B cell (primary cell): ENCODE measurements at regions not wholly inside any gene's neighbourhood (a gene's known extent, or its start where the extent isn't known, plus 50 kb on each side); places are given as distances from the start of the nearest gene placed in this dataset.

Source experiments
- EZH2 ChIP-seq: IDR thresholded peaks from 2 replicates; pipeline ENCODE4 v1.6.1; 2012; ENCODE audit warnings: borderline replicate concordance, low read depth, mild to moderate bottlenecking, moderate library complexity, low read length; ENCODE audit not compliant: insufficient read depth, poor library complexity, severe bottlenecking
- TF ChIP-seq, protein P1 (sequence below): fragments of 200-600 bp; IDR thresholded peaks from one replicate; pipeline ENCODE4 v1.8.0; 2022; ENCODE audit warnings: antibody characterized with exemption, mild to moderate bottlenecking

- TF ChIP-seq, protein P1, sequence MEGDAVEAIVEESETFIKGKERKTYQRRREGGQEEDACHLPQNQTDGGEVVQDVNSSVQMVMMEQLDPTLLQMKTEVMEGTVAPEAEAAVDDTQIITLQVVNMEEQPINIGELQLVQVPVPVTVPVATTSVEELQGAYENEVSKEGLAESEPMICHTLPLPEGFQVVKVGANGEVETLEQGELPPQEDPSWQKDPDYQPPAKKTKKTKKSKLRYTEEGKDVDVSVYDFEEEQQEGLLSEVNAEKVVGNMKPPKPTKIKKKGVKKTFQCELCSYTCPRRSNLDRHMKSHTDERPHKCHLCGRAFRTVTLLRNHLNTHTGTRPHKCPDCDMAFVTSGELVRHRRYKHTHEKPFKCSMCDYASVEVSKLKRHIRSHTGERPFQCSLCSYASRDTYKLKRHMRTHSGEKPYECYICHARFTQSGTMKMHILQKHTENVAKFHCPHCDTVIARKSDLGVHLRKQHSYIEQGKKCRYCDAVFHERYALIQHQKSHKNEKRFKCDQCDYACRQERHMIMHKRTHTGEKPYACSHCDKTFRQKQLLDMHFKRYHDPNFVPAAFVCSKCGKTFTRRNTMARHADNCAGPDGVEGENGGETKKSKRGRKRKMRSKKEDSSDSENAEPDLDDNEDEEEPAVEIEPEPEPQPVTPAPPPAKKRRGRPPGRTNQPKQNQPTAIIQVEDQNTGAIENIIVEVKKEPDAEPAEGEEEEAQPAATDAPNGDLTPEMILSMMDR, result no peak
- TF ChIP-seq EZH2, result no peak
These were observed 161.7 kb upstream of the MKI67 start for GRCh38 chr10:128287921-128288320.
